ENCODE measurements at regions not wholly inside any gene's neighbourhood (a gene's known extent, or its start where the extent isn't known, plus 50 kb on each side); places are given as distances from the start of the nearest gene placed in this dataset.
A peak's percentile ranks its signal among the peaks of the same experiment; 100 is the strongest.

DNA sequence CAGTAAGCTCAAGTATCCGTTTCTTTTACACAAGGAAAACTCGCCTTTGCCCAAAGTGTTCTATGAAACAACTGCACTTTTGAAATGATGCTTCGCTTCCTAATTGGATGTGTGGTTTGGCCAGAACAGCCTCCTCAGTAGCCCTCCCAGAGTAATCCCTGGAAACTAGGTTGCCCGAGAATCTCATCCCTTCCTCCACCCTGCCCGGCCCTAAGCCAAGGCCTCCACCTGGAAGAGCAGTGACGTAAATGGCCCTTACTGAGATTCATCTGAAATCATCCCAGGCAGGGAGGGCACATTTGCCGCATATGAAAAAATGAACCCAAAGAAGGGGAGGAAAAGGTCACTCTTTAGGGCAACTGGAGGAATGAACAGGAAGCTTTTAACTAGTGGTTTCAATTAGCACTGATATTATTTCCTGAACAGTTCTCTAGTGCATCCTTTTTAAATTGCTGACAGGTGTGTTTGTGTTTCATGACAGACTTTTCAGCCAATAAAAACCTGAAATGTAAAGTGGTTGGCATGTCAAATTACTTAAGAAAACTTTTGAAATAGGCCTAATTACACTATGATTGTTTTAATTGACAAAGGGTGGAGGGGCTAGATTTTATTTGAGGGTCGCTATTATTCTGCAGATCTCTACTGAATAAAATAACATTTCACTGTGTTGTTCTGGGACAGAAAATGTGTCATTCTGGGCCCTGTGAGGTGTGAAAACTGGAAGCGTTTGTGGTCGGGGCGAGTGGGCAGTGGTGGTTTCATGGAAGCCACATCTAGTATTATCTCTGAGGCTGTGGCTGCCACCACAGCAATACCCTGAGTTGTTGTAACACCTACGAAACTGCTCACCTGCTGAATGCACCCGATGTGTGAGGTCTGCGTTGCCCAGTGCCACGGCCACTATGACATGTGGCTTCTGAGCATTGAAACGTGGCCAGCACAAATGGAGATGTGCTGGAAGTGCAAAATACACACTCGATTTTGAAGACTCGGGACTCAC, 112.1 kb downstream of the ZIC5 start:
- no peak for DNase-seq

DNA sequence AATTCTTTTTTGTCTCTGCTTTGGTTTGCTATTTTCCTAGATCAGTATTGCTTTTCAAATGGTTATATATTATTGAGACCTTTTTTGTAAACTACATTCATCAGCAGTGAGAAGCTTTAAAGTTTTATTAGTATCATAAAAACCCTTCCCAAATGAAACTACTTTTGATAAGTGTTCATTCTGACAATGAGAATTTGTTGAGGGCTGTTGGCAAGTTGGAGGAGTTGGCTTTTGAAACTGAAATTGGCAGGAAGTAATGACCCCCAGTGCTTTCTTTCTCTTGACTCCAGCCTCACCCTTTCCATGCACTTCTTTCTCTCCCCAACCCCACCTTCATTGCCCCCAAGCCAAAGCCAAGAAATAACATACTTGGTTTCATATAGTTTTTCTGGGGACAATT, 113.8 kb downstream of the ZIC5 start:
- DNase-seq: no peak

DNA sequence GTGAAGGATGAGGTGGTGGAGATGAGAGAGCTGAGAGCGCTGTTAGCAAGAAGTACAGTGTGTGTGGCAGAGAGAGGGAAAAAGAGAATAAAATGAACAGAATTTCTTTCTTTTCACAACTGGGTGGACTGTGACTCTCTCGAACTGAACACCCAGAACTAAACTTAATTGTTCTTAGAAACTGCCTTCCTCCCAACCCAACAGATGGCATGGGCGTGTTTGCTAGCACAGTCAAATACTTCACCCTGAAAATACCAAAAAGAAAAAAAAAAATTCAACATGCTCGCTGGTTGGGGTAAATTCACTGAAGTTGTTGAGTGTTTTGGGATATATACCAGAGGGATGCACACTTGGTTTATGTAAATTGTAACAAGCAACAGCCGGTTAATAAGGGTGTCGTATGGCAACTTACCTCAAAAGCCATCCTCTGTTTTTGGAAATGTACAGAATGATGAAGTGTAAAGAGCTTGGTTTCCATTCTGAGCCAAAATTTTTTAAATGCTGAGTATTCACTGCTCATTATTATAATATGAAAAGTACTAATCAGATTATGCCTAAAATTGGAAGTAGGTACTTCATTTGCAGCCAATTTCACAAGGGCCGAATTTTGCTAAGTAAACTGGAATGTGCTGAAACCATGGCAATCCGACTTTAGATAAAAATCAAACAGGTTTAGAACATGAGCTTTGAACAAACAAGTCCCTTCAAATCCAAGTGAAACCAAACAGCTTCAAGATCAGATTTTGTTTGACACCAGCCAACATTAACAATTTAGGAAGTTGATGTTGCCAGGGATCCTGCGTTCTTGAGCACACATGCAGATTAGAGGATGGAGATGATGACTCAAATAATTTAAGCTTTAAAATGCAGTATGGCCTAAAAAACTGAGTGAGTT, 115.8 kb downstream of the ZIC5 start:
- DNase-seq: no peak

DNA sequence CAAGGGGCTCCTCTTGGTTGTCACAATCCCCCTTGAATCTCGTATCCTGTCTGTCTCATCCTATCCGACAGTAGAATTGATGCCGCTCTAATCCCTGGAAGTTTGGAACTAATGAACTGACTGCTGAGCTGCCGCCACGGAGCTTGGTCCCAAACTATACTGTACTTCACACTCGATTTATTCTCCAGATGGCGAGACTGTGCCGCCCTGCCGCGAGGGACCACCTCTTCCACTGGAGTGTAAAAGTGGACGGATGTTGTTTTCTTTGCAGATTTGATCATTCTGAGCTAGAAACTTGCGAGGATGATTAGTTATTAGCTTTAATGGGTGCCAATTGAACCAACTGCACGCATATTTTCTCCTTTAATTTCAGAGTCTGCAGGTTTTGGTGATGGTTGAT, 117.2 kb downstream of the ZIC5 start:
- no peak for DNase-seq

DNA sequence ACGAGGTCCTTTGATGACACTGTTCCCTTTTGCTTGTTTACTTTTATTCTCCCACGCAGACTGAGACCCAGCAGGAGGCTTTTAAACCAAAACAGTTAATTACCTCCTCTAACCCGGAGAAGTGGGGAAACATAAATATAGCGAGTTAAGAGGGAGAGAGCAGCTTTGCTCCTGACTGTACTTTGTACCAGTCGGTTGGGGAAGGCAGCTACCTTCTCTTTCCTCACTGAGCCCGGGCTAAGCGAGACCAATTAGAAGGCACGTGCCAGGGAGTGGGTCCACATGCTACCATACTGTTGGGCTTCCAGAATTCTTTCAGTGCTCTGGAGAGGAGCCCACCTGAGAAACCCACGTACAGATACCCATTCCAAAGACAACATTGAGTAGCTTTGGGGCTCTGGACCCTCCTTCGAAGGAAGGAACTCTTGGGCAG, 124.2 kb downstream of the ZIC5 start:
- DNase-seq: peak; percentile 63

DNA sequence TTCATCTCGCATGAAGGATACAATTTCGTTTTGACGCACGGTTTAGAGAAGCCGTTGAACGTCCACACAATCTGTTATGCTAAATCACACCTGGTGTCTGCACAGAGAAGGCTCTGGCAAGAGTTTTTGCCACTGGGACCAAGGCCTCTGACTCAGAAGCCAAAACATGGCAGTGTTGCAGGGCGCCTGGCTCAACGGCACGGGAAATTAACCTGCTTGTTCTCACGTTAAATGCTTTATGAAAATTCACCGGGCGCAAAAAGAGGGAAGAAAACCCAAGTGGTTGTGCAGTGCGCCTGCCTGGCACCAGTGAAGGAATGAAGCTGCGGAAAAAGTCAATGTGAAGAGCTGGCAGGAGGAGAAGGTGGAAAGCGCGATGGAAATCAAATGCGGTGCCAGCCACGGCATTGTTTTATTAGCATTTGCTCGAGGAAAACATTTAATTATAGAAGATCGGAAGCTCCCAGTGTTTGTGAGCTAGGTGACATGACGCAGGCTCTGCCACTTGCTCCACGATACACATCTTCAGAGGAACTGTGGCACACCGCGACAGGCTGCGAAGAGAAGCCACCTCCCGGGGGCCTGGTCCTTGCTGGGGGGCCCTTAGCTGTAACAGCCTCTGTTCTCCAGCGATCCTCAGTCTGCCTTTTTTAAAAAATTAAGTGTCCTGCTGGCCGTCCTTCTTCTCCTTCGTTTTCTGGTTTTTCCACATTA, 126.2 kb downstream of the ZIC5 start:
- DNase-seq: no peak

DNA sequence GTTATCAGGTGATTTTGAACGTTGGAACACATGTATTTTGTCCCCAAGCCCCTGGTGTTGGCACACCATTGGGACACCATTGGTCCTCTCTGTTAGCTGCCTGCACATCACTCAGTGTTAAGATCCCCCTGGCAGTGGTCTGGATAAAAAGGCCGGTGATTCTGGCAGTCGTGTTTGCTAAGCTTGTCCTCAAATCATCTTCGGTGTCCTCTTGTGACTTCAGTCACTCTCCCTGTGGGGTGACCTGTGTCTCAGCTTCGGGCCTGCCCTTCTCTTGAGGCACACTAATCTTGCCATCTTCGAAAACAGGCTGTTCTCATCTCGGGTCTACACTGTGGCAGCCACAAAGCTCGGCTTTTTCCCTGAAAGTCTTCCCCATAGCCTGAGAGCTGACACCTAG, 127.1 kb downstream of the ZIC5 start:
- DNase-seq: no peak

DNA sequence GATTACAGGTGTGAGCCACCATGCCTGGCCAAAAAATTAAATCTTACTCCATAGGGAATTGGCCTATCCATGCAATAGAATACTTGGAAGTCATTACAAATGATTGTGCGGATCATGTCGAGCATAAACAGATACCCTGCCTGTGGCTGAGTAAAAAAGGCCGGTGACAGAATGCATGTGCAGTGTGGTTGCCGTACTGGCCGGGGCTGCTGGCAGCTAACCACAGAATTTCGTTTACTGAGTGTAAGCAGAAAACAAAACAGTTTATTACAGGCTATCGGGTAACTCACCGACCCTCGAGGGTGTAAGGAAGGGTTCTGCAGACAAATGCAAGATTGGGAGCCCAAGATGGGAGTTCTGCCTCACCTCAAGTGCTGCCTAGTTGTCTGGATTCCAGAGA, 127.7 kb downstream of the ZIC5 start:
- no peak for DNase-seq

DNA sequence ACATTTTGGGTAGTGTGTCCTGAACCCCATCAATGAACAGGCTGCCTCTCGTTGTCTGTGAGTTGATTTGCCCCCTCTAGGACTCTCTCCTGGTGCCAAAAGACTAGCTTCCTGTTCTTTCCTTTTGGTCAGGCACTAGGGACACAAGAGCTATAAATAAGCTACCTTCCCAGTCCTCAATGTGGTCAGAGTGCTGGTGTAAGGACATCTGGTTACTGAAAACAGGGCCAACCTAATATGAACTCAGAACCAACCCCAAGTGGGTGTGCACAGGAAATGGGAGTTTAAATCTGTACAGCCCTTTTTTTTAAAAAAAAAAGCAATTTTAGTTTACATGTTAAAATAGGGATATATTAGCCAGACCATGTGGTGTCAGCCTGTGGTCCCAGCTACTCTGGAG, 129.2 kb downstream of the ZIC5 start:
- no peak for DNase-seq

DNA sequence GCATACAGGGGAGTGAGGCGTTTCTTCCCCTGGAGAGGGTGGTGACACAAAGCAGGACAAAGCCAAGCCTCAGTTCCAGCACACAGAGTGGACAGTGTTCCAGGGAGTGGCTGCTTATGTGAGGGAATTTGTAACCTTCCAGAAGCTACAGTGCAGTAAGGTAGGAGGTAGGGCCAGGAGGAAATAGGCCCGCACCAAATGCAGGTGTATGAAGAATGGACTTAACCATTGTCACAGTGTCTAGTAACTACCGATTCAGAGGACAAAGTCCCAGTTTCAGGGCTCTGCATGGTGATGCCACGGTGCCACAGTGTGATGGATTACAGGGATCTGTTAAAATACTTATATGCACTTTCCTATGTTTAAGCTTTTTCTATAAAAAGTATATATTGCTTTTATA, 135.3 kb downstream of the ZIC5 start:
- DNase-seq: no peak

DNA sequence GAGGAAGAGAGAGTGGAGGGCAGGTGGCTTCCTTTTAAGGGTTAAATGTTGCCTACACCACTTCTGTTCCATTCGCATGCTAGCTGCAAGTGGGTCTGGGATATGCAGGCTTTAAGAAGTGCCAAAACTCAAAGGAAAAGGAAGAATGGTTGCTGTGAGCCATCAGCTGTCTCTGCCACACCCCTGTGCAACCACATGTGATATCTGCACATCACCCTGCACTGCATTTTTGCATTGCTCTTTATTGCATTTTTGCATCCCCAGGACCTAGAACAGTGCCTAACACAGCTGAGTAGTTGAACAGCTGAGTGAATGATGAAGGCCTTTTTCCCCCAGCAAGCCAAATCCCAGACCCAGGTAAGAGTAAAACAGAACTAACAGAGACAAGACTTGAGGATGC, 136.1 kb downstream of the ZIC5 start:
- DNase-seq: no peak

DNA sequence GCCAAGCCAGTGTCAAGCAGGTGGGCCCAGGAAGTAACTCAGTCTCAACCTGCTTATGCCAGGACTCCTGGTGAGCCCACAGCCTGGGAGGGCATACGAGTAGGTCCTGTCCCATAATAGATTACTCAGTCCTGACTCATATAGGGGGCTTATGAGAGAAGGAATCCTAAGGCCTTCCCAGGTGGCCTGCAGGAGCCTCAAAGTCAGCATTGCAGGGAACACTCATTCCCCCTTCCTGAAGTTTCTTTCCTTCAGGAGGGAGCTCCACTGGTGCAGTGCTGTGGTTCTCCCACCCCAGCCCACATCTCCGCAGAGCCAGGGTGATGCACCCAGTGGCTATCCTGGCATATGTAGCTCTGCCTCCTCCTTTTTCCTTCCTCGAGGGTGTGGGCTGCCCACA, 137.3 kb downstream of the ZIC5 start:
- no peak for DNase-seq

DNA sequence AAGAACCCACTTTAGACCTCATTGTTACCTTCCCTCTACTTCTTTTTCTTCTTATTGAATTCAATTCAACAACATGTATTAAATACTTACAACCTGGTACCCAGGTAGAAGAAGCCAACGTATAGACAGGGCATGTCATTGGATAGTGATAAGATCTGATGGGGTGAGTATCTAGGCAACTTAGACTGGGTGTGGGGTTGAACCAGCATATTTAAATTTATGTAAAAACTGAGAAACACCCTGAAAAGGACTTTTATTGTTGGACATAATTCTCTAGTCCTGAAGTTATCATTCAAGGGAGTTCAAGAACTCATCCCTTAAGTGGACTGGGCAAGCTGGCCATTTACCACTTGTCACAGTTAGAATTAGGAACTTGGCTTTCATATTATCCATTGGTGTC, 139.2 kb downstream of the ZIC5 start:
- DNase-seq: no peak

DNA sequence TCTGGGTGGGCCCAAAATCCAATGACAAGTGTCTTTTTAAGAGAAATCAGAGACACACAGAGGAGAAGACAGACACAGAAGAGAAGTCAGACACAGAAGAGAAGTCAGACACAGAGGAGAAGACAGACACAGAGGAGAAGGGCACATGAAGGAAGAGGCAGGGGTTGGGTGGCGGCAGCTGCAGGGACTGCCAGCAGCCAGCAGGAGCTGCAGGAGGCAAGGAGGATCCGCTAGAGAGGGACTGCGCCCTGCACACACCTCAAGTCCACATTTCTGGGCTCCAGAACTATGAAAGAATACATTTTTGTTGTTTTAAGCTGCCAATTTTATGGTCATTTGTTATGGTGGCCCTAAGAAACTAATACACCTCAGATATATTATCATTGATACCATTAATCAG, 140.6 kb downstream of the ZIC5 start:
- no peak for DNase-seq

DNA sequence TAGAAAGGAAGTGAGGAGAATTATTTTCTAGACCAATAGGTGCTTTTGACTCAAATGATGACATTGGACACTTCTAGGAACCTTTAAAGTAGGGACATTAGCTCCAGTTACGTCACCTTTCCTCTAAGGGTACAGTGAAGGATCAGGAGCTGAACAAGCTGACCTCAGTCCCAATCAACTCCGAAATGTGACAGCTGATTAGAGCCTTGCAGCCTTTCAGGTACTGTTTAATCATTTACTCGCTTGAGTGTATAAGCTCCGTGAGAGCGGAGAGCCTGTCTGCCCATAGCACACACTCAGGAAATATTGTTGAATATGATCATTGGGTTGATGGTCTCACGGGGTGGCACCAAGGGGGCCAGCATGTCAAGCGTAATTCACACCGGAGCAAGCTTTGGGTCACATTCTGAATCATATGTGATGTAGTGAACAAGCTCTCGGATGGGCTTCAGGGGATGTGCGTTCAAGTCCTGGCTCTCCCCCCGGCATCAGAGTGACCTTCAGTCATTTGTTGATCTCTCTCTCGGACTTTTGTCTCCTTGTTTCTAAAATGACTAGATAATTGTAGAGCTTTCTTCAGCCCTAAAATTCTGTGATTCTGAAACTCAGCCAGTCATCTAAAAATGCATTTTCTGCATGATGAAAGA, 141.9 kb downstream of the ZIC5 start:
- no peak for DNase-seq

DNA sequence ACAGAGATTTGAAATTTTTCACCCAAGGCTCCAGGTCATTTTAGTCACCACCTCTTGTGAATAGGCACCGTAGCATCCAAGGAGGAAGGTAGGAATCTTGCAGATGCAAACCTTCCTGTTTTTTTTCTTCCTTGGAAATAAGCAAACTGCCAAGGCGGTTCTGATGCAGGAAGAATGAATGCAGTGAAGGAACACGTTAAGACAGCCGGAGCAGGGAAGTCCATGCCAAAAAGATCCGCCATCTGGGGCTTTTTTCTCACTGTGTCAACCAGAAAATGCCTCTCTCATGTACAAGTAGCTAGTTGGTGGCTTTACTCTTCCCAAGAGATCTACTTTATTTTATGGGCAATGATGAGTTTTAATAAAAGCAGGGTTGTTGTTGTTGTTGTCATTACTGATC, 142.4 kb downstream of the ZIC5 start:
- DNase-seq: no peak

DNA sequence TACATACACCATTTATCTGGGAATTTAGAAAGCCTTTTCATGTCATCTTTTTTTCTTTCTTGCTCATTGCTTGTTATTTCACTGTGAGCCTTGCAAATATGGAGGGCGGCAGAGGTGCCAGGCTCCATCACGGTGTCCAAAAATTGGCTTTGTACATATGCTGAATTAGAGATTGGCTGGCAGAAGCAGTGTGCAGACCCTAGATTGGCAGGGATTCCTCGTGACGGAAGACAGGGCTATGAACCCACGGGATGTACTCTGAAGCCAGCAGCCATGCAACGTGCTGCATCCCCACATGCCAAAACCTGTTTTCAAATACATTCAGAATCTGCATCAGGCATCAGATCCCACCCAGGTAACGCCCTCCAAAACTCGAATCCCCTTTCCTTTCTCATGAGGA, 142.8 kb downstream of the ZIC5 start:
- DNase-seq: no peak

DNA sequence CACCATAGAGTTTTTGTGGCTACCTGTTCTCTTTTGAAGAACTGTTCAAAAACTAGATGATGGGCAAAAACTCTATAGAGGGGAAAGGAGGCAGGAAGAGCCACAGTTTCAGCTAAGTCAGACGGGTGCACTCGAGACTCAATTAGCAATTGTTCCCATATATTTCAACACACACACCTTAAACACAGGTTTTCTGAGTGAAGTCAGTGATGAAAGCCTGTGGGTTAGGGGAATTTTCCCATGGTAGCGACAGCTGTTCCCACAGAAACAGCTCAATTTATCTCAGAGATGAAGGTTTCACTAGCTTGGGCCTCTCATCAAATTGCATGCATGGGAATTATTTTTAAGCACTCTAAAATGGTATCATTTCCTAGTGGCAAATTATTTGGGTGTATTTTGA, 143.4 kb downstream of the ZIC5 start:
- DNase-seq: no peak

DNA sequence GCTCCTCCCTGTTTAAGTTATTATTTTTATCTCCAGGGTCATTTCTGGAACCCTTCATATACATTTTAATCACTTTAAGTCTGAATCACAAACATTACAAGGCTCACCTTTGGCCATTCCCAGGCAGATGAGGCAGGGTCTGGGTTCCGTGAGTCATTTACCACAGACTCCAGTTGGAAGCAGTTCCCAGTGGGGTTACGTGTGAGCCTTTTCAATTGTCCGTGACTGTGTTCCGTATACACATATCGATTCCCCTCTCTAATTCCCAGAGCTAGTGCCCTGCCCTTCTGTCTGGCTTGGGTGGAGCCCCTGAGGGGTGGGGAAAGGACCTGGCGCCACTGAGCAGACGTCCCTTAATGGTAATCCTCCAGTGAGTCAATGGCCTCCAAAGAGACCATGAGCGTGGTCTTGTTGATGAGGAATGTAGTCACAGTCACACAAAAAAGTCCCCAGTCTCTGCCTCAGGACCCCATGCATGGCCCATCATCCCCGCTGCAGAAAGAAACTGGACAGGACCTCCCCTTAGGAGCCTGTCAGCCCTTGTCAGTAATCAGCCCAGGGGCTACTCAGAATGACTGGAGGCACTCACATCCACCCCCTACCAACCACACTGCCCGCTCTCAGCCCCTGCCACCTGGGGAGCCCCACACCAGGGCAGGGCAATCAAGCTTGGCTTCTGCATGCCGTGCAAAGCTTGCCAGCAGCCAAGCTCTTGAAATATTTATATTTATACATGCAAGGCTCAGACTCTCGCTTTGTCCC, 144.4 kb downstream of the ZIC5 start:
- DNase-seq: no peak

DNA sequence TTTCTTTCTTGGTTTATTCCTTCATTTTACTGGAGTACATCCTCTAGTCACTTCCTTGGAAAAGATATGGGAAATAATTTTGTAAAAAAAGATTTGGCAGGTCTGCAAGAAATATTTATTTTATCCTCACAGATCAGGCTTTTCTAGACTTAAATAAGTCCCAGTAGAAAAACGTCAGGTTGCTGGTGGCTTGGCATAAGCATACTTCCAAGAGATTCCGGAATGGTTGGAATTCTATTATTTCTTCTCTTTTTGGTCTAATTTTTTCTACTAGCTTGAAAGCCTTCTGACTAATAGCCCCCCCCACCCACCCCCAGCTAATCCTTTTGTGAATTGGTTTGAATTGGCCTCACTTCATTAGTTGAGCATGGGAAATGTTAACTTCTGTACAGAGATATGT, 147.6 kb downstream of the ZIC5 start:
- no peak for DNase-seq

DNA sequence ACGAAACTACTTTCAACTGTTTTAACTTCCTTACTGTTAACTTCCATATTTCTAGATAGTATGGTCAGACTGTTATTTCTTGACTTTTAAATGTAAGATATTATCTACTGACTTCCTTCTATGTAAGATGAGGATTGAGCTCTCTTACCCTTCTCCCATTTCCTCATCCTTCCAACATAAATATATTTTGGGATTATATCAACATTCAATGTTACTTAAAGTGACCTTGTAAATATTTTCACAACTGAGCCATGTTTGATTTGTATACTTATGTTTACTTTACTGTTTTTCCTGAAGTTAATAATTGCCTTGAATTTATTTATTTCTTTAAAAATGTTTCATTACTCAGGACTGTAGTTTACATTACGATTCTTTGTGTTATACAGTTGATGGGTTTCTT, 148.7 kb downstream of the ZIC5 start:
- DNase-seq: no peak

DNA sequence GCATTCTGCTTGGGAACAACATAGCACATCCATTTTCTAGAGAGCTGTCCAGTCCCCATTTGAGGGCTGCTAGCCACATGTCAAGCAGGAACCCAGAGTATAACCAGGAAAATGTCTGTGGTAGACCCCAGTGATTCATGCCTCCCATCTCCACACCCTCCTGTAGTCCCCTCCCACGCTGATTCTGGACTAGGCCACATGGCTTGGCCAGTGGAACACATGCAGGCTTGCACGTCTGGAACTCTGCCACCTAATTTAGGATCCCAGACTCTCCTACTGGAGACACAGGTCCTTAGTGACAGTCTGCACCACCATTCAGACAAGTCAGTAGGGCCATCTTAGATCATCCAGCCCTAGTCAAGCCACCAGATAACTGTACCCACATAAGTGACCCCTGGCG, 149.8 kb downstream of the ZIC5 start:
- DNase-seq: no peak
